Activated gamma-delta T cell treated with Interleukin-2 at 50 U/mL for 16 hours (primary cell): ENCODE measurements at regions not wholly inside any gene's neighbourhood (a gene's known extent, or its start where the extent isn't known, plus 50 kb on each side); places are given as distances from the start of the nearest gene placed in this dataset.

Experiments used
- DNase-seq: peaks from one replicate; pipeline ENCODE4 v3.0.0-alpha.2; 2020

- no peak for DNase-seq
Observed at GRCh38 chr14:94921882-94922585, 152.1 kb upstream of the GSC start.

DNA sequence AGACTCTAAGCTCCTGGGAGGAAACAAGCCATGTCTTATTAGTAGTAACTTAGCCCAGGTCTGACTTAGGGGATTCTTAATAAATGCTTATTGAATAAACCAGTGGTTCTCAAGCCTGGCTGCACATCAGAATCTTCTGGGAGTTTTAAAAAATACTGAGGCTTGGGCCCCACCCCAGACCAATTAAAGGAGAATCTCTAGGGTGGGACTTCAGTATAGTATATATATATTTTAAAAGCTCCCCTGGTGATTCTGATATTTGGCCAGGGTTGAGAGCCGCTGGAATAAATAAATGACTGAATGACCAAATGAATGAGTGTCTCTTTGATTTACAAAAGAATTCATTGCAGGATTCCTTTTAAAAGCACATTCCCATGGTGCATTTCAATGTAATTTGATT is 151.5 kb upstream of the GSC start:
- DNase-seq, result no peak

- DNase-seq, result no peak
Observed at GRCh38 chr14:94919896-94920295, 150.0 kb upstream of the GSC start.

GRCh38 chr14:94918896-94919295 is 149.0 kb upstream of the GSC start:
- no peak for DNase-seq

DNA sequence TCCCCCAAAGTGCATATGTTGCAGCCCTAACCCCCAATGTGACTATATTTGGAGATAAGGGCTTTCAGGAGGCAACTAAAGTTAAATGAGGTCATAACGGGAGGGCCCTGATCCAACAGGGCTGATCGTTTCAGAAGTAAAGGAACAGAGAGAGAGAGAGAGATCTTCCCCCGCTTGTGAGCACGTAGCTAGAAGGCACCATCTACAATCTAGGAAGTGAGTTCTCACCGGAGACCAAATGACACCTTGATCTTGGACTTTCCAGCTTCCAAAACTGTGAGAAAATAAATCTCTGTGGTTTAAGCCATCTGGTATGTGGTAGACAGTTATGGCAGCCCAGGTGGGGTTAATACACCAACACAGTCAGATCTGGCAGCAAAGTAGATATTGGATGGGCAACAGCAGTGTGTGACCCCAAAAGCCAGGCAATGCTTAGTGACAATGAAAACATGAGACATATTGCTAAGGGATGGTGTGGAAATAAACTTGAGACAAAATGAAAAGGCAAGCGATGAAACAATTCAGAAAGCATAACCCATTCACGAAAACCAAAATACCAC is 147.2 kb upstream of the GSC start:
- DNase-seq, result no peak

DNA sequence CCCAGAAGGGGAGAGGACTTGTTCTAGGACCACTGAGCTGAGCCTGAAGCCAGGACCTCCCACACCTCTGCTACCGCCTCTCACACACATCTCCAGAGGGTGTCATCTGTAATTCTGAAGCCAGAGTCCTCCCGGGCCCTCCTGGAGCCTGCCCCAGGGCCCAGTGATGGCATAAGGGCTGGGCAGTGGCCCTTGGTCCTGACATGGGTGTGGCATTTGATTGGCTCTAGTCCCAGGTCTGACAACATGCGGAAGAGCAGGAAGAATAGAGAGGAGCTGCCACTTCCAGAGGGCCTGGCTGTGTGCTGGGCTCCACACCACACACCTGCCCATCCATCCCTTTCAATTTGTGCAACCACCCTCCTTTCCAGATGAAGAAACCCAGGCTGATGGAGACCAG is 144.3 kb upstream of the GSC start:
- no peak for DNase-seq

DNA sequence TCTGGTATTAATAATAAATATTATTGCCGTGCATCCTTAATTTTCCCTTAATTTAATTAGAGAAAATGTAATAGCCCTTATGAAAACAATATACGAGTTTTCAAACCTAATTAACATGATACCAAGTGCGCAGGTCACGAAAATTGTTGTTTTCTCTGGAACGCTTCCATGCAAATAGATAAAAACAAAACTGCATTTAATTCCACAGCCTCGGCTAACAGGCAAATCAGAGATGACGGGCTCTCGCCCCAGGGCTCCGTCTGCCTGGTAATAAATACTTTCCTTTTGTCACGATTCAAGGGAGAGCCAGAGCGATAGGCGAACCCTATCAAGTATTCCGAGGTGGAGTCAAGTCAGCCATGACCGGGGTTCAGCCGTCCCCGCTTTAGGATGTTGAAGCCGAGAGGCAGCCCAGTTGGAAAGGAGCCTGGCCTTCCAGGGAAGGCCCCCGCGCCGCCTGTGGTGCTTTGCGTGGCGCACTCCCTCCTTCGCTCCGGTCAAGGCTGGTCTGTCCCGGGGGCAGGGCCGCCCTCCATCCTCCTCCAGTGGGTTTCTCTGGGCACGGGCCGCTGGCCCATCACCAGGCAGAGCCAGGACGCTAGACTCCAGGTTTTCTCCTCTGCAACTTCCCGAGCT is 137.8 kb upstream of the GSC start:
- DNase-seq, result no peak

DNA sequence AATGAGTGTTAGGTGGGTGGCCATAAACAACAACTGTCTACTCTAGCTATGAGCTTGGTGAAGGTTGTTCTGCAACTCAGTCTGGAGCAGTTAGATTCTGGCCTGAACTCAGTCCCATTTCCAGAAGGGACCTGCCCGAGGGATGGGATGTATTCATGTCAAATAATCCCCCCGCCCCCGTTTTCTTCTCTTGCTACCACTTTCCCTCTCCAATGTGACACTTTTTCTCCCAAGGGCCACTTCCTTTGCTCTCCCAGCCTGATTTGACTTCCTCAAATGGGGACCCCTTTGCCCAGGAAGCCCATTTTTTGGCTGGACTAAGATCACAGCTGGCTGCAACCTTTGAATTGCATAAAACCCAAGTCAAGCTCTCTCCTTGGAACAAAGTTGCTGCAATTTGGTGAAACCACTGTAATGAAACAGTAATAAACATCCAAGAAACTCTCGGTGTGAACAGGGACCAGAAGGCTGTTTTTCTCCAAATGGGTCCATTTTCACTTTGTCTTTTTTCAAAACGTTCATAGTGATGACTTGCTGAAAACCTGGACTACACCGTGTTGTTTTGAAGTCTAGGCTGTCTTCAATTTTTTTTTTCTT is 137.2 kb upstream of the GSC start:
- DNase-seq, result no peak

DNA sequence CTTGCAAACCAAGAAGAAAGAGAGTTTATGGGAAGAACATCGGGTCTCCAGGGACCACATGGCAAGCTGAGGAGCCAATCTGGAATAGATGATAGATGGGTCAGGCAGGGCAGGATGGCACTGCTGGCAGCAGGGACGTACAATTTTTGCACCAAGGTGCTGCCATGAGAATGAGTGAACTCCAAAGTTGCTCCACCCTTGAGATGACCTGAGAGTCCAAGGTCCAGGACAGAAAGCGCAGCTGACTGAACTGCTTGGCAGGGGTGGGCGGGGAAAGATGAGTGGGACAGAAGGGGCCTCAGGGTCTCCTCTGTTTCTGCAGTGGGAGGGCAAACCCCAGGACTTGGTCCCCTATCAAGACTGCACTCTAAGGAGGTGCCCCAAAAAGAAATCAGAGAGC is 136.7 kb upstream of the GSC start:
- no peak for DNase-seq

DNA sequence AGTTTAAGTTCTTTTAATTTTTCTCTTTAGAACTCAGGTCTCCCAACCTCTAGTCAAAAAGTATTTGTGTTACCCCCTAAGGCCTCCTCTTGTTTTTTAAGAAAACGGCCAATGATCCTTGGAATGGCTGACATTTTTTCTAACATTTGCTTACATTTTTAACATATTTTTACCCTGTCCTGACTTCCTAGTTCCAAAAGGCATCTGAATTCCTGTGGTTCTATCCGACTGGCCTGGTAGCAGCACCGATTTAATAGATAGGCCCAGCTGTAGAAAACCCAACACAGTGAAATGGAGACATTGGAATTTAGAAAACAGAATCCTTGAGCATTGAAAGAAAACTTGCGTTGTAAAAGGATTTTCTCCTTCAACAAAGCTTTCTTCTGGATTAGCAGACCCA is 134.7 kb upstream of the GSC start:
- DNase-seq, result no peak

DNA sequence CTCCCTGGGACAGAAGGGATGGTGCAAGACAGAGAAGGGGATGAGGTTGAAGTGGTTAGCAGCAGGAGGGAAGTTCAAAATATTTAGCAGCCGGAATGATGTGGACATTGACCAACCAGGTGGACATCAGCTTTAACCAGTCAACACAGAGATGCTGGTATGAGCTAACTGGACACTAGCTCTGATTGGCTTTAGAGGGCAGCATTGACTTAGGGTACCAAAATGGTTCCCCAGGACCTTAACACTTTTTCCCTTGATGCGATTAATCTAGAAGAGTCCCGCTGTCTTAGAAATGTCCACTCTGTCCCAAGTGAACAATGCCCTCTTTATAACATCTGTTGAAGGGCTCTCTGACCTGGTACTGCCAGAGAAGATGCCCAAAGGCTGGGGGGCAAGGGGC is 134.0 kb upstream of the GSC start:
- no peak for DNase-seq

DNA sequence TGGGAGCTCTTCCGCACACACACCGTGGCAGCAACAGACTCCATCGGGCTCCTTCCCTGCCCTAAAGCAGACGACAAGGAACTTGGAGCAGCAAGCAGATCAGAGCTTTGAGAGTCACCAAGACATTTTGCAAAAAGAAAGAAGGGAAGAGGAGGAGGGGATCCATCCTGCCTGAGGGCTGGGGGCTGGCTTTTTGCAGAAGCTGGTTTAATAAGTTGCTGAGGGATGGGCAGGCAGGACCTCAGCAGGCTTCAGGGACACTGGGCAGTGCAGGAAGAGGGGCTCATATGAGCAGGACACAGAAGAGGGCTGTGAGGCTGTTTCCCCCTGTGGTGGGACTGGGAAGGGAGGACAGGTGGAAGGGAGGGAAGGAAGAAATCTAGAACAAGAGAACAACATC is 133.4 kb upstream of the GSC start:
- no peak for DNase-seq

DNA sequence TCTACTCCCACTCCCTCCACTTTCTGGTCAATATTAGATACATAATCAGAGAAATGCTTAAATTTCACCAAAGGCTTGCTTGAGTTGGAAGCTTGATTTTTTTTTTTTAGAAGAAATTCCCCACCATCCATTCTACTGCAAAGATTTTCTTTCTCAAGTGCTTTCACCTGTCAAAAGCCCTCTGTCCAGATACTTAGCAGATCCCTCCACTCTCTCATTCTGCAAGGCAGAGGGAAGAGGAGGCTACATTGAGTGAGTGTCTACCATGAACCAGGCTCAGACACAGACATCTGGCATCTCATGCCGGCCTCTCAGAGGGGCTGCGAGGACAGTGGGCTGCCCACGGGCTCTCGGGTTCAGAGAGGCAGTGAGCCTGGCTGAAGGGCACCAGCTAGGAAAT is 127.6 kb upstream of the GSC start:
- no peak for DNase-seq

DNA sequence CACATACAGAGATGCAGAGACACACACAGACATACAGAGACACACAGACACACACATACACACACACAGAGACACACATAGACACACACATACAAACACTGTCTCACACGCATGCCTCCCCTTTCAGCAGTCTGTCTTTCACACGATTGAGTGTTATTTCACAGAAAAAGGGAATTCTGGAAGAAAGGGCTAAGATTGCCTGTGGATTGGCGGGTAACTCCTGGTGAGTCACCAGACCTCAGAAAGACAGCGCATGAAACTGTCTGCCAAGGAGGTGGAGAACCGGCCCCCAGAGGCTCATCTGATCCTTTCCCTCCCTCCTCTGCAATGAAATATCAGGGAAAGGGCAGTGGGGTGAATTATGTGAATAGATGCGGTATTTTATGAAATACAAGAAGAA is 127.2 kb upstream of the GSC start:
- no peak for DNase-seq

DNA sequence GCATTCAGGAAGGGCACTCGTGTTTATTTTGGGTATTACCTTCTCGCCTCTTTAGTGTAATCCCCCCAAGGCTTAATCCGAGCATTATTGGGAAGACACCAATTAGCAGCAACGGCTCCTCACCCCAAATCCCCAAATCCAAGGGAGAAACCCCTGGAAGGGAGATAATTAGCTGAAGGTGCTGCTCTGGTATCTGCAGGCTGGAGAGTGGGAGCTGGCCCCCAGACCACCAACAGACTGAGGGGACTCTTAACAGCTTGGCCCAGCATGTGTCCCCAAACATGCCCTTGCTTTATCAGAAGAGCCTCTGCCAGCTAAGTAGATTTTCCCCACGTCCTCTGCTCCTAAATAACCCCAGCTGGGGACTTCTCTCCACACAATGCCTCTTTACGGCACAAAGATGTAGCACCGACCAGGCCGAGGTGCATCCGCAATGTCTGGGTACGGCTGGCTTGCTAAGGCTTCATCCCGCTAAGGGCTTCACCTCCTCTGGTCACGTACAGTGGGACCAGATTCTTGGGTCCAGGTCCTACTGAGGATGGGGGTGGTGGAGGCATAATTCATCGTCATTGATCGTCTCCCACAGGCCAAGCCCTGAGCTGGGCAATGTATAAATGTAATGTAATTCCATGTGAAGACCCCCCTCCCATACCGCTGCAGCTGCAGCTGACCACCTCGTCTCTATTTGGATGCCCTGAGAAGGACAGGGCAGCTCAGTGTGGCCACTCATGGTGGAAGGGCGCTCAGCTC is 123.7 kb upstream of the GSC start:
- DNase-seq, result no peak

DNA sequence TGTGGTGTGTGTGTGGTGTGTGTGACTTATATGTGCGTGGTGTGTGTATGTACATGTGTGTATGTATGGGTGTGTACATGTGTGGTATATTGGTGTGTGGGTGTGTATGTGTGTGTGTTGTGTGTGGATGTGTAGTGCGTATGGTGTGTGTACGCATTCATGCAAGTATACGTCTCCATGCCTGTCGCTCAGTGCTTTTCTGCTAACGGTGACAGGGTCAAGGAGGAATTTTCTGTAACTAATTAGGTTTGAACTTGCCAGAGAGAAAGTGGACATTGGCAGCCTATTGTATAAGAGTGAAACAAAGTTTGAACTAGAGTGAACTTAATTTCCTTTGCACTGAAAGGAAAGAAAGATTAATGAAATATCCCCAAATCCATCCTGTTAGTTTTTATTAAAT is 120.9 kb upstream of the GSC start:
- DNase-seq, result no peak

DNA sequence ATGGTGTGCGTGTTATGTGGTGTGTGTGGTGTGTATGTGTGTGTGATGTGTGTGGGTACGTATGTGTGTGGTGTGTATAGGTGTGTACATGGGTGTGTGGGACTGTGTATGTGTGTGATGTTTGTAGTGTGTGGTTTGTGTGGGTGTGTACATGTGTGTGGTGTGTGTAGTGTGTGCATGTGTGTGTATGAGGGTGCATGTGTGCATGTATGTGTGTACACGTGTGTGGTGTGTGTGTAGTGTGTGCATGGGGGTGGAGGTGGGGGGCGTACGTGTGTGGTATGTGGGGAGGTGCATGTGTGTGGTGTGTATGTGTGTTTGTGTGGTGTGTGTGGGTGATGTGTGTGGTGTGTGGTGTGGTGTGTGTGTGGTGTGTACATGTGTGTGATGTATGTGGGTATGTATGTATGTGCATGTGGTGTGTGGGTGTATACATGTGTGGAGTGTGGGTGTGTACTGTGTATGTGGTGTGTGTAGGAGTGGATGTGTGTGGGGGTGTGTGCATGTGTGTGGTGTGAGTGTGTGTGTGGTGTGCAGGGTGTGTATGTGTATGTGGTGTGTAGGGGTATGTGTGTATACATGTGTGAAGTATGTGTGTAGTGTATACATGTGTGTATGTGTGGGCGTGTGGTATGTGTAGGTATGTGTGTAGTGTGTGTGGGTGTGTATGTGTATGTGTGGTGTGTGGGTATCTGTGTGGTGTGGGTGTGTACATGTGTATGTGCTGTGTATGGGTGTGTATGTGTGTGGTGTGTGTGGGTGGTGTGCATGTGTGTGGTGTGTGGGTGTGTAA is 119.8 kb upstream of the GSC start:
- DNase-seq, result no peak

- no peak for DNase-seq
Observed at GRCh38 chr14:94888121-94888520, 118.2 kb upstream of the GSC start.

GRCh38 chr14:94887591-94887990 is 117.7 kb upstream of the GSC start:
- DNase-seq, result no peak

GRCh38 chr14:94886931-94887330 is 117.0 kb upstream of the GSC start:
- no peak for DNase-seq

DNA sequence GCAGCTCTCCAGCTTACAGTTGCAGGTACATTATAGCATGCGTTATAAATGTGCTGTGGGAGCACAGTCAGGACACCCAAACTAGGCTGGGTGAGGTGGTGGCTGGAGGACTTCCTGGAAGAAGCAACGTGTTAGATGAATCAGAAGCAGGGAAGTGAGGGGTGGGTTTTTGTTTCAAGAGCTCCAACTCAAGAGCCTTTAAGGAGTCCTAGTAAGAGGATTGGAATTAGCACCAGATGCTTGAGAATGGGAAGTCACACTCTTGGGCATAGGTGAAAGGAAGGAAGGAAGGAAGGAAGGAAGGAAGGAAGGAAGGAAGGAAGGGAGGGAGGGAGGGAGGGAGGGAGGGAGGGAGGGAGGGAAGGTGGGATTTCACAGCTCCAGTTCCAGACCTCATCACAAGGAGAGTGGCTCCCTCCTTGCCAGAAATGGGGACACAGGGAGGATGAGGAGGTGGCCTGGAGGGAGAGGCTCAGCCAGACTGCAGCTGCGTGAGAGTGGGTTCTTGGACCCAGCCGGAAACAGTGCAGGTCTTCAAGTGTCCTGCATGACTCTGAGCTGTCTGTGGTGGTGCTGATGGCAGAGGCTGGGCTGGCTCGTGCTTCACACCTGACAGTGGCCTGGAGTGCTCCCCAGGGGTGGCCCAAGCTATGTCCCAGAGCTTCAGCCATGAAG is 115.7 kb upstream of the GSC start:
- no peak for DNase-seq

- DNase-seq, result no peak
Observed at GRCh38 chr14:94884616-94885230, 114.8 kb upstream of the GSC start.
